GM18909 (cell line): ENCODE measurements at regions not wholly inside any gene's neighbourhood (a gene's known extent, or its start where the extent isn't known, plus 50 kb on each side); places are given as distances from the start of the nearest gene placed in this dataset.
A peak's percentile ranks its signal among the peaks of the same experiment; 100 is the strongest.

Experiments used
- ATAC-seq: cut with Tn5 transposase; IDR thresholded peaks from one replicate; pipeline ENCODE4 v1.9.1; 2021; ENCODE audit warnings: mild to moderate bottlenecking; ENCODE audit not compliant: unreplicated experiment, poor library complexity

DNA sequence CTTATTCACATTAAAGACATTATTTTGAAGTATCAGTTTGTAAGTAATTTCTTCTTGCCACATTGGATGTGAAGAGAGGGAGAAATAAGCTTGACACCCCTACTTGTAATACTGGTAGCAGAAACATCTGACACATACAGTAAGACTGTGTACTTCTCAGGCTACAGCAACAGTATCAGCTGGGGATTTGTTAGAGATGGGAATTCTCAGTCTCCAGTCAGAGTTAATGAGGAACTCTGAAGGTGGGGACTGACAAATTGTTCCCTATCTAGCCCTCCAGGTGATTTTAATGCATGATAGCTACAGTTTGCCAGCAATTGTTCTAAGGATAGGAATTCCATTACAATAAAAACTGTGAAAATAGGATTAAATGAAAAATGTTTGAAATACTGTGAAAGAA lies 524.8 kb downstream of the PRR16 start:
- ATAC-seq = no peak

DNA sequence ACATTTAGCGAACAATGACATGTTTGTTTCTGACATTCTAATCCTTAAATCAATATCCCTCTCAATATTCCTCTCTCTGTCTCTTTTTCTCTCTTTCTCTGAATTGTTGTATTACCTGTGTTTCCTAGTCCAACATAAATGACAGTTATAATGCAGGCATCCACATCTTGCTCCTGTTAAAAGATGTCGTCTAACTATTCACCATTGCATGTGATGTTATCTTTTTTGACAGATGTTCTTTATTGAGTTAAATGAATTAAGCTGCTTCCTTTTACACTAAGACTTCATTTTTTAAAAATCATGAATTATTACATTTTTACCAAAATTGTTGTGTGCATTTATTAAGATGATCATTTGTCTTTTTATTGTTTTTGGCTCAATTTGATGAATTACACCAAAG lies 527.5 kb downstream of the PRR16 start:
- no peak for ATAC-seq

DNA sequence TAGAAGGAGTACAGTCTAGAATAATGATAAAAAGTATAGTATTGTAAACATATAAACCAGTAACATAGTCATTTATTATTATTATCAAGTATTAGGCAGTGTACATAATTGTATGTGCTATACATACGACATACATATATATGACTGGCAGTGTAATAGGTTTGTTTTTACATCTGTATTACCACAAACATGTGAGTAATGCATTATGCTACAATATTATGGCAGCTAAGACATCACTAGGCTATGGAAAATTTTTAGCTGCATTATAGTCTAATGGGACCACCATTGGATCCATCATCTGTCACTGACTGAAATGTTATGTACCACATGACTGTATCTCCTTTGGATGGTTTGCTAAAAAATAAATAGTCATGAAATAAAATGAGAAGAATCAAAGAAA lies 530.0 kb downstream of the PRR16 start:
- ATAC-seq = no peak

DNA sequence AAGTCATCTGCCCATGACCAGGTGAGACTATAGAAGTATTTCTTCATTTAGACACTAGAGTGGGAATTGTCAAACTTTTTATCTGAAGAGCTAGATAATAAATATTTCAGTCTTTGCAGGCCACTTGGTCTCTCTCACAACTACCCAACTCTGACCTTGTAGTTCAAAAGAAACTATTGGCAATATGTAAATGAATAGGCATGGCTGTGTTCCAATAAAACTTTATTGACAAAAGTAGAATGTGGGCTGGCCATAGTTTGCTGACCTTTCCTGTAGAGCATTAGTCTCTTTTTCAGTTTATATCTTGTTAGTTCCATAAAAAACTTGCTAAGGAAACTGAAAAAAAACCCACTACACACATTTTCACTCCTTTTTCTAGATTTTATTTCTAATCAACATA lies 535.5 kb downstream of the PRR16 start:
- no peak for ATAC-seq

DNA sequence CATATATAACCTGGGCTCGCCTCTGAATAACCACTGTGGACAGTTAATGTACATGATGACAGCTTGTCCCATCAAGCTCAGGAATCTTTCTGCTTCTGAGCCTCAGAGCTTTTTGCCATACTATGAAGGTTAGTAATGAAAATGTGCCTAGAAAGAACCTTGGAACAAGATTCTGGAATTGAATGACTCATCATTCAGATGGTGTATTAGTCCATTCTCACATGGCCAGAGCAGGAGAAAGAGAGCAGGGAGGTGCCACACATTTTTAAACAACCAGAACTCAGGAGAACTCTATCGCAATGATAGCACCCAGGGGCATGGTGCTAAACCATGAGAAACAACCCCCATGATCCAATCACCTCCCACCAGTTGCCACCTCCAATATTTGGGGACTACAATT lies 542.1 kb downstream of the PRR16 start:
- ATAC-seq = no peak

DNA sequence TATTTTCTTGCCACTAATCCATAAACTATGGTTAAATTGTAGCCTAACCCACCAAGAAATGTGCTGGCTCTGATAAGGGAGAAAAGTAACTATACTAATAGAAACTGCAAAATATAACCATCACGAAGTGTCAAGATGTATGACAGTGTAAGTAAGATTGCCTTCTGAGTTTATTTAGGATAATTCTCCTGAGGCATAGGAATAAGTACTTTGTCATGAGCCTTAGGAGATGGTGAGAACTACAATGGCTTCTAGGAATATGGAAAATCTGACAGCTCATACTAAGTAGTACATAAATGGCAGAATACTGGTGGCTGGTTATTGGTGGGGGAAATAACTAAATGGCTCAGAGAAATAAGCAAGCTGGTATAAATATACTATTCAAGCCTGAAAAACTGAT lies 543.9 kb downstream of the PRR16 start:
- ATAC-seq = no peak

DNA sequence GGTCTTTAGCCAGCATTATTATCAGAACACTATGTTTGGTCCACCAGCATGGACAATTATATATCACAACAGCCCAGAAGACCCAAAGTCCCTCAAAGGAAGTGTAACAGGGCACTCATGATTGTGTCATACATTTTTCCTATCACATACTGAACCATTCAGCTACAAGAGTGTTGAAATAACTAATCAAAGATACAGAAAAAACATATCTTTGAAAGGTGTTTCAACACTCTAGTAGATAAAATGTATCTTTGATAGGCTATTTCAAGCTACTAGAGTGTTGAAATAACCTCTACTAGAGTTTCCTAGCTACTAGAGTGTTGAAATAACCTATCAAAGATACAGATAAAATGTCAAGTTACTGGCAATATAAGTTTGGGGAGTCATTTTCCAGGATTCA lies 545.0 kb downstream of the PRR16 start:
- ATAC-seq = no peak

GRCh38 chr5:121018004-121018403 lies 553.9 kb downstream of the PRR16 start:
- no peak for ATAC-seq

DNA sequence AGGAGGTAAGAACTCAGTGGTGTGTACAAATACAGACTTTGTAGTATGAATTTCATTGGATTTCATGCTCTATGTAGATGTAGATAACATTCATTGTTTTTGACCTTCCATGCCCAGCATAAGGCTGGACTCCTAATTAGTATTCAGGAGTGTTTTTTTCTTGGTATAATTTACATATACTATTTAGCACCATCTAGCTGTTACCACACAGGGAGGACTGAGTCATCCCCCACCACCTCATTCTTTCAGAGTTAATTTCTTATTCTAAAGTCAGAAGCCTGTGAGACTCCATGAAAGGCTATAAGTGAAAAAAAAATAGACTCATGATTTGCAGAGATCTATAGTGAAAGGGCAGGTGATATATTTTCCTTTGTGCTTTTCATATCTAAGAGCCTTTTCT lies 555.0 kb downstream of the PRR16 start:
- ATAC-seq = no peak

- ATAC-seq = no peak
Observed at GRCh38 chr5:121019734-121020133, 555.6 kb downstream of the PRR16 start.

- ATAC-seq = no peak
Observed at GRCh38 chr5:121021681-121022080, 557.6 kb downstream of the PRR16 start.

- no peak for ATAC-seq
Observed at GRCh38 chr5:121024416-121025311, 560.6 kb downstream of the PRR16 start.

DNA sequence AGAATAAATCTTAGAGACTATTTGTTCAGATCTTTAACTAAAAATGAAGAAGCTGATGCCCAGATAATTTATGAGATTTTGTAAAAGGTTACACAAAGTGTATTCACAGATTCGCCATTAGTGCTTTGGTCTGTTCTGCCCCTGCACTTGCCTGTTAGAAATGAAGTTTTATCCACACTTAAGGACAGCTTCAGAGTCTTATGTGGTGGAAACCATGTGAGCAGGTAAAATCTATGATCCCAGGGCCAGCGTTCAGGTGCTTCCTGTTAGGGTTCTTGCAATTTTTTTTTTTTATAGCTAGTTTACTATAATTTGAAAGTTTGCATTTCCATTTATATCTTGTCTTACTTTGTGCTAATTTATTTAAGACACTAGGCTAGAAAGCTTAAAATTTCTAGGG lies 561.6 kb downstream of the PRR16 start:
- ATAC-seq = no peak

DNA sequence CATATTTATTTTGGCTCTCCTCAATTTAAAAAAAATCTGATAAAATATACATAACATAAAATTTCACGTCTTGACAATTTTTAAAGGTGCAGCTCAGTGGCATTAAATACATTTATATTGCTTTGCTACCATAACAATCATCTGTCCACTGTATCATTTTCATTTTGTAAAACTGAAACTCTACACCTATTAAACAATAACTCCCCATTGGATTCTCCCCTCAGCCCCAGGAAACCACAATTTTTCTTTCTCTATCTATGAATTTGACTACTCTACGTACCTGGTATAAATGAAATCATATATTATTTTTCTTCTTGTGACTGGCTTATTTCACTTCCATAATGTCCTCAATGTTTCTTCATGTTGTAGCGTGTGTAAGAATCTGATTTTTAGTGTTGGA lies 563.5 kb downstream of the PRR16 start:
- peak; percentile 58 for ATAC-seq

GRCh38 chr5:121029536-121030245 lies 565.6 kb downstream of the PRR16 start:
- no peak for ATAC-seq

DNA sequence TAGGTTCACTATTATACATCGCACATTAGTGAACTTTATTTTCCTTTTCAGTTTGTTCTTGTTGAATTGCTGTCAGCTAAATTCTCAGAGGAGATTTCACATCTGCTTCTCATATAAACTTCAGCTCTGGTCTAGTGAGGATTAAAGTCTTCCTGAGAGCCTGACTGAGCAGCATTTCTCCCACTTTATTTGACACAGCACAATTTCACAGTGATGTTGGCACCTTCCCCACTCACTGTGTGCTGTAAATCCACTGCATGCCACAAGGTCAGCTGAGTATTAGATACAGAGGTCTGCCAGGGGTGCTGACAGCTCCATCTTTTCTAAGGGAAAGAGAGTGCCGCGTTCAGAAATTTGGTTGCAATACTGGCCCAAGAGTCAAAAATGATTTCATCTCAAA lies 567.4 kb downstream of the PRR16 start:
- ATAC-seq = no peak

DNA sequence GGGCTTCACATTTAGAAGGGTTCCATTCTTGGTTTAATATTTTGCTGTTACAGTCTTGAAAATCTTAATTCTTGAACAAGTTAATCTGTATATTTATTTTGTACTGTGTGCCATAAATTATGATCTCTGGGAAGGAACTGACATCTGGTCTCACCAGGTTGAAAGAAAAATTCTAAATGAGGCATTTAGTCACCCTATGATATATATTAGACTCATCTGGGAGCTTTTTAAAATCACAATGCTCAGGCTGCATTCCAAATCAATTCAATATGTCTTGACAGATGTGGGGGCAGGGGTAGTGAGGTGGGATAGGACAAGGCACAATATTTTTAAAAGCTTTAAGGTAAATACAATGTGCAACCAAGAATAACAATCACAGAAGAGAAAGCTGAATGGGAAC lies 569.2 kb downstream of the PRR16 start:
- no peak for ATAC-seq

- ATAC-seq = no peak
Observed at GRCh38 chr5:121038438-121038837, 574.3 kb downstream of the PRR16 start.

DNA sequence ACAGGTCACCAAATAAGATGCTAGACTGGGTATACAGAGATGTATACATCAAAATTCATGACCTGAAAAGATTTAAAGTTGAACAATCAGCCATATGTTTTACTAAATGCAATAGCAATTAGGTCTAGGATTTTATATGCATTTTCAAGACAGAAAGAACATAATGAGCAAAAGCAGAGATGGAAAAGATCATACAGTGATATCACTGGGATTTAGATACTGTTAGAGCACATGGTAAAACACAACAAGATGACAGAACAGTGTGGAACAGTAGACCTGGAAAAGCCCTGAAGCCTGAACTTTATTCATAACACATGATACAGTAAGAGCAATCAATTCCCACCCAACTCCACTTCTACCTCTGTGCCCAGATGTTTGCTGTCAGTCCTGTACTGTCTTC lies 585.9 kb downstream of the PRR16 start:
- no peak for ATAC-seq

- no peak for ATAC-seq
Observed at GRCh38 chr5:121053055-121053985, 589.2 kb downstream of the PRR16 start.

DNA sequence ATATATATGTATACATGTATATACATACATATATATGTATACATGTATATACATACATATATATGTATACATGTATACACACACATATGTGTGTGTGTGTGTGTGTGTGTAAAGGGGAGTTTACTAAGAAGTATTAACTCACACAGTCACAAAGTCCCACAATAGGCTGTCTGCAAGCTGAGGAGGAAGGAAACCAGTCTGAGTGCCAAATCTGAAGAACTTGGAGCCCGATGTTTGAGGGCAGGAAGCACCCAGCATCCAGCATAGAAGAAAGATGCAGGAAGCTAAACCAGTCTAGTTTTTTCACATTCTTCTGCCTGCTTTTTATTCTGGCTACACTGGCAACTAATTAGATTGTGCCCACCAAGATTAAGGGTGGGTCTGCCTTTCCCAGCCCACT lies 591.5 kb downstream of the PRR16 start:
- ATAC-seq = no peak
